GM12878 (cell line): ENCODE measurements at regions not wholly inside any gene's neighbourhood (a gene's known extent, or its start where the extent isn't known, plus 50 kb on each side); places are given as distances from the start of the nearest gene placed in this dataset.

Experiments
- CTCF ChIP-seq, 3 experiments: IDR thresholded peaks in 2 of 3; conservative IDR thresholded peaks in 1 of 3; 2 replicates each; pipeline ENCODE4 v1.5.1; 2011; ENCODE audit warnings: low read depth in 3 of 3, low read length in 3 of 3, mild to moderate bottlenecking in 3 of 3, control low read depth in 2 of 3, moderate library complexity in 2 of 3, inconsistent platforms in 1 of 3, mixed read lengths in 1 of 3; ENCODE audit not compliant: control insufficient read depth in 2 of 3, insufficient read depth in 1 of 3; ENCODE audit errors: extremely low read depth in 1 of 3
- ELK1 ChIP-seq: IDR thresholded peaks from 2 replicates; pipeline ENCODE4 v1.6.1; 2012; ENCODE audit warnings: low read depth, low read length, improper control_type of control experiment
- EZH2 ChIP-seq: IDR thresholded peaks from 2 replicates; pipeline ENCODE4 v1.6.1; 2012; ENCODE audit warnings: low read depth, mild to moderate bottlenecking, control low read depth, inconsistent platforms, low read length, borderline replicate concordance; ENCODE audit not compliant: control insufficient read depth
- HDGF ChIP-seq: fragments of 450-650 bp; IDR thresholded peaks from 2 replicates; pipeline ENCODE4 v1.6.1; 2016; ENCODE audit warnings: antibody characterized with exemption
- POLR2AphosphoS5 ChIP-seq: IDR thresholded peaks from 2 replicates; pipeline ENCODE4 v1.6.1; 2011; ENCODE audit warnings: mild to moderate bottlenecking, low read length, inconsistent platforms
- TAF1 ChIP-seq: IDR thresholded peaks from 2 replicates; pipeline ENCODE4 v1.6.1; 2011; ENCODE audit warnings: mild to moderate bottlenecking, low read depth, low read length, borderline replicate concordance
- ZBED1 ChIP-seq: IDR thresholded peaks from 2 replicates; pipeline ENCODE4 v1.6.1; 2016; ENCODE audit warnings: borderline replicate concordance
- ZNF24 ChIP-seq: fragments of 450-650 bp; IDR thresholded peaks from 2 replicates; pipeline ENCODE4 v1.6.1; 2017; ENCODE audit warnings: antibody characterized with exemption, mild to moderate bottlenecking
- ZNF274 ChIP-seq: IDR thresholded peaks from one replicate; pipeline ENCODE4 v1.8.0; 2011; ENCODE audit not compliant: insufficient read length, insufficient read depth
- TF ChIP-seq, protein P1 (sequence below): IDR thresholded peaks from 2 replicates; pipeline ENCODE4 v1.6.1; 2011; ENCODE audit warnings: low read depth, mild to moderate bottlenecking, low read length, moderate library complexity, borderline replicate concordance; ENCODE audit errors: extremely low read depth
- TF ChIP-seq, protein P2 (sequence below): IDR thresholded peaks from 2 replicates; pipeline ENCODE4 v1.6.1; 2012; ENCODE audit warnings: mild to moderate bottlenecking, low read depth, low read length

- no peak for TF ChIP-seq CTCF (IDR thresholded peaks at IDR 0.05 in 2 of 3, conservative IDR thresholded peaks at IDR 0.05 in 1 of 3; ENCODE audit: control insufficient read depth in 2 of 3, extremely low read depth in 1 of 3, insufficient read depth in 1 of 3, low read depth in 3 of 3, low read length in 3 of 3)
- no peak for TF ChIP-seq ZBED1
- TF ChIP-seq, protein P1, sequence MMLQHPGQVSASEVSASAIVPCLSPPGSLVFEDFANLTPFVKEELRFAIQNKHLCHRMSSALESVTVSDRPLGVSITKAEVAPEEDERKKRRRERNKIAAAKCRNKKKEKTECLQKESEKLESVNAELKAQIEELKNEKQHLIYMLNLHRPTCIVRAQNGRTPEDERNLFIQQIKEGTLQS = no peak
- no peak for TF ChIP-seq POLR2AphosphoS5
- TF ChIP-seq ZNF24 = no peak
- TF ChIP-seq EZH2 = no peak
- TF ChIP-seq, protein P2, sequence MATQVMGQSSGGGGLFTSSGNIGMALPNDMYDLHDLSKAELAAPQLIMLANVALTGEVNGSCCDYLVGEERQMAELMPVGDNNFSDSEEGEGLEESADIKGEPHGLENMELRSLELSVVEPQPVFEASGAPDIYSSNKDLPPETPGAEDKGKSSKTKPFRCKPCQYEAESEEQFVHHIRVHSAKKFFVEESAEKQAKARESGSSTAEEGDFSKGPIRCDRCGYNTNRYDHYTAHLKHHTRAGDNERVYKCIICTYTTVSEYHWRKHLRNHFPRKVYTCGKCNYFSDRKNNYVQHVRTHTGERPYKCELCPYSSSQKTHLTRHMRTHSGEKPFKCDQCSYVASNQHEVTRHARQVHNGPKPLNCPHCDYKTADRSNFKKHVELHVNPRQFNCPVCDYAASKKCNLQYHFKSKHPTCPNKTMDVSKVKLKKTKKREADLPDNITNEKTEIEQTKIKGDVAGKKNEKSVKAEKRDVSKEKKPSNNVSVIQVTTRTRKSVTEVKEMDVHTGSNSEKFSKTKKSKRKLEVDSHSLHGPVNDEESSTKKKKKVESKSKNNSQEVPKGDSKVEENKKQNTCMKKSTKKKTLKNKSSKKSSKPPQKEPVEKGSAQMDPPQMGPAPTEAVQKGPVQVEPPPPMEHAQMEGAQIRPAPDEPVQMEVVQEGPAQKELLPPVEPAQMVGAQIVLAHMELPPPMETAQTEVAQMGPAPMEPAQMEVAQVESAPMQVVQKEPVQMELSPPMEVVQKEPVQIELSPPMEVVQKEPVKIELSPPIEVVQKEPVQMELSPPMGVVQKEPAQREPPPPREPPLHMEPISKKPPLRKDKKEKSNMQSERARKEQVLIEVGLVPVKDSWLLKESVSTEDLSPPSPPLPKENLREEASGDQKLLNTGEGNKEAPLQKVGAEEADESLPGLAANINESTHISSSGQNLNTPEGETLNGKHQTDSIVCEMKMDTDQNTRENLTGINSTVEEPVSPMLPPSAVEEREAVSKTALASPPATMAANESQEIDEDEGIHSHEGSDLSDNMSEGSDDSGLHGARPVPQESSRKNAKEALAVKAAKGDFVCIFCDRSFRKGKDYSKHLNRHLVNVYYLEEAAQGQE = no peak
- no peak for TF ChIP-seq HDGF
- no peak for TF ChIP-seq TAF1
- no peak for TF ChIP-seq ZNF274
- no peak for TF ChIP-seq ELK1
Measured at GRCh38 chr5:13591621-13592020, 352.9 kb downstream of the DNAH5 start.
